Activated naive CD8-positive, alpha-beta T cell treated with anti-CD3 and anti-CD28 coated beads, Interleukin-2, amount 10 ng/mL, durations not matched to agents 7 days and 5 days (primary cell): ENCODE measurements at regions not wholly inside any gene's neighbourhood (a gene's known extent, or its start where the extent isn't known, plus 50 kb on each side); places are given as distances from the start of the nearest gene placed in this dataset.

Source experiments
- ATAC-seq: fragments of 150-1000 bp; cut with Tn5 transposase; one replicate; pipeline ENCODE4 v1.10.0; 2021; ENCODE audit warnings: low read depth, moderate library complexity
- POLR2A ChIA-PET: fragments of 350-600 bp; sonication (Branson Sonifier 250); formaldehyde crosslinking; loops from one replicate; lab custom pipeline; 2021; ENCODE audit warnings: antibody characterized with exemption; lab: Charles Lee
- DNase-seq: peaks from one replicate; pipeline ENCODE4 v3.0.0; 2021
- H3K27ac Mint-ChIP-seq: one replicate; pipeline ENCODE4 v1.8.0; 2022; ENCODE audit warnings: mild to moderate bottlenecking, mixed read lengths
- H3K27me3 Mint-ChIP-seq: one replicate; pipeline ENCODE4 v1.8.0; 2022; ENCODE audit warnings: mild to moderate bottlenecking, moderate library complexity, mixed read lengths
- H3K36me3 Mint-ChIP-seq: one replicate; pipeline ENCODE4 v1.8.0; 2021; ENCODE audit warnings: mild to moderate bottlenecking, mixed read lengths
- H3K4me1 Mint-ChIP-seq: one replicate; pipeline ENCODE4 v1.8.0; 2021; ENCODE audit warnings: mixed read lengths
- H3K4me3 Mint-ChIP-seq: one replicate; pipeline ENCODE4 v1.8.0; 2022; ENCODE audit warnings: mild to moderate bottlenecking, moderate library complexity, mixed read lengths
- H3K9me3 Mint-ChIP-seq: one replicate; pipeline ENCODE4 v1.8.0; 2021; ENCODE audit warnings: mixed read lengths

DNA sequence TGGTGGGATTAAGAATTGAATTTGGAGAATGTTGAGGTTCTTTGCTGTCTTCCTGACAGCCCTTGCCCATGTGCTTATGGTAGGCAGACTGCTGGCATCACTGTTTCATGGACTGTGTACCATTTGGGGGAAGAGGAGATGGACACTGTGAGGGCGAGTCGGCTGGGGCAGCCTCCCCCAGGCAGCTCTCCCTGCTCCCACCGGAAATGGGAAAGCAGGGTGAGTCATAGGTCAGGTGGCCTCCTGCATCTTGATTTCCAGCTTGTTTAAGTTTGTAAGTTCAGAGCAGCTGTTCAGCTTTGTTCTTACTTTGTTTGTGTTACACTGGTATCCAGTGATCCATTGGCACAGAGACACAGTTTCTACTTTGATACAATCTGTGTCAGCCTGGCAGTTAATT, 87.2 kb upstream of the CNIH3 start:
- ATAC-seq (no peak), DNase-seq (no peak)
- H3K27me3 Mint-ChIP-seq, result peaks cover 5% of the 10 kb centered on the region
- H3K4me1 Mint-ChIP-seq, result no peaks in the 10 kb centered on the region
- H3K27ac Mint-ChIP-seq, result no peak overlapping the region
- no peaks in the 10 kb centered on the region for H3K36me3 Mint-ChIP-seq
- H3K9me3 Mint-ChIP-seq, result no peaks in the 10 kb centered on the region
- no peak overlapping the region for H3K4me3 Mint-ChIP-seq
- POLR2A ChIA-PET, result no interaction called here

DNA sequence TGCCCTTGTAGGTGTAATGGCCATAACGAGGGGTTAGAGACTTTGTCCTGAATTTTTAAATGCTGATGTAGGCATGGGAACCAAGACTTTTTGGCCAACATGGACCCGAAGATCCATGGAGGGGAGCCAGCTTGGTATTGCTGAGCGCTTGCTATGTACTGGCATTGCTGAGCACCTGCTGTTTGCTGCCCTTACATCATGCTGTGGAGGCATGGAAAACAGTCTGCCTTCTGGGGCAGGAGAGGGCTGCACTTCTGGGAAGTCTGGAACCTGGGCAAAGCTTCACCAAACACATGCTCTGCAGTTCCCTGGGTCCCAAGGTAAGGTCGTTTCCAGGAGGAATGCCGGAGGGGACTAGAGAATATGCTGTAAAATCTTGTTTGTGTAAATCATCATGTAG, 86.3 kb upstream of the CNIH3 start:
- Mint-ChIP-seq H3K4me3 (no peak overlapping the region), H3K36me3 (no peaks in the 10 kb centered on the region), H3K9me3 (no peaks in the 10 kb centered on the region), H3K4me1 (no peaks in the 10 kb centered on the region), H3K27ac (no peak overlapping the region), H3K27me3 (peaks cover 5% of the 10 kb centered on the region)
- ATAC-seq (no peak), DNase-seq (no peak)
- POLR2A ChIA-PET, result no interaction called here

GRCh38 chr1:224533517-224533916, 82.6 kb upstream of the CNIH3 start:
- ATAC-seq, result no peak
- POLR2A ChIA-PET, result no interaction called here
- no peak for DNase-seq
- no peaks in the 10 kb centered on the region for H3K9me3 Mint-ChIP-seq
- no peaks in the 10 kb centered on the region for H3K4me1 Mint-ChIP-seq
- H3K27ac Mint-ChIP-seq, result no peak overlapping the region
- H3K36me3 Mint-ChIP-seq, result no peaks in the 10 kb centered on the region
- no peak overlapping the region for H3K4me3 Mint-ChIP-seq
- H3K27me3 Mint-ChIP-seq, result peaks cover 15% of the 10 kb centered on the region

DNA sequence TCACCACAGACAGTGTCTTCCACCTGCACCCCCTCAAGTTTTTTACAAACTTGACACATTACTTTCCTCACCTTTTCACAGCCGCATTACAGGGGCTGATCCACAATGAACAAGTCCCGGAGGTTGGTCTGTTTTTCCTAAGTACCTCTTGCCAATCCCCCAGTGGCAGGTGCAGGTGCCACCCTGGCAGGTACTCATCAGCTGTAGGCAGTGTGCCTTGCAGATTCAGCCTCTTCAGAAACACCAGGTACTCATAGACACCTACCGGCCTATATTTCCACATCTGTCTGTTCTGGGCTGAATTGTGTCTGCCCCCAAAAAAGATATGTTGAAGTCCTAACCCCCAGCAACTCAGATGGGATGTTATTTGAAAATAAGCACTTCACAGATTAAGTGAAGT, 81.4 kb upstream of the CNIH3 start:
- Mint-ChIP-seq H3K27ac (no peak overlapping the region), H3K36me3 (no peaks in the 10 kb centered on the region), H3K4me3 (no peak overlapping the region), H3K27me3 (peaks cover 26% of the 10 kb centered on the region), H3K4me1 (no peaks in the 10 kb centered on the region), H3K9me3 (no peaks in the 10 kb centered on the region)
- DNase-seq, result no peak
- no peak for ATAC-seq
- POLR2A ChIA-PET, result no interaction called here

DNA sequence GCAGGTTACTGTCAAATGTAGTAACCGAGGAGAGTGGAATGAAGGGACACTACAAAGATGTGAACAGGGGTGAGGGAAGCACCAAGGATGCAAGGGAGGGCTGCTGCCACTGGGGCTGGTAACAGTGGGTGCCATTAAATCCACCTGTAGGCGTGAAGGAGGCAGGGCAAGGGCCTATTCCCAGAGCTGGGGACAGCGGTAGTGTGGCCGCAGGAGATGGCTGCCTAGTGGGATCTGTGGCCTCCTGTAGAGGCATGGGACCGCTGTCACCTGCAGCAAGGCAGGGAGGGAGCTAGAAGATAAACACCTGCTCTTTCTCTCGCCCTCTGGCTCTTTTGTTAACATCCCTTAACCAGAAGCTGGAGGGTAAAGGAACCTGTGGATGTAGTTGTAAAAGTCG, 80.5 kb upstream of the CNIH3 start:
- H3K27me3 Mint-ChIP-seq, result peaks cover 34% of the 10 kb centered on the region
- no peaks in the 10 kb centered on the region for H3K36me3 Mint-ChIP-seq
- H3K27ac Mint-ChIP-seq, result no peak overlapping the region
- no peaks in the 10 kb centered on the region for H3K4me1 Mint-ChIP-seq
- DNase-seq (no peak), ATAC-seq (no peak)
- H3K4me3 Mint-ChIP-seq, result no peak overlapping the region
- no peaks in the 10 kb centered on the region for H3K9me3 Mint-ChIP-seq
- POLR2A ChIA-PET, result no interaction called here

DNA sequence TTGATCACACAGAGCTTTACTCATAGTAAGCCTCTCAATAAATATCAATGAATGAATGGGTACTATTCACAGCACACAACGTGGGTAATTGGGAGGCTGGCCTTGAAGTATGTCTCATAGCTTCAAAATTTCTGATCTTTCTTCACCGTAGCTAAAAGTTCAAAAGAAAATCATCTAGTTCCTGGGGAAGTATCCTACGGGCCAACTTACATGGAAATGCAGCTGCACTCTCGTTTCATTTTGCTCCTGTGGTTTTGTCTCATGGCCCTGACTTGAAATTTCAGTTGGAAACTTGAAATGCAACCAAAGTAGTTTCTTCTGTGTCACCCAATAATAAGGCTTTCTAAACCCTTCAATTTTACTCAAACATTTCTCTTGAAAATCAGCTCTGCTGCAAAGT, 76.1 kb upstream of the CNIH3 start:
- peaks cover 2% of the 10 kb centered on the region for H3K9me3 Mint-ChIP-seq
- no peaks in the 10 kb centered on the region for H3K36me3 Mint-ChIP-seq
- H3K4me1 Mint-ChIP-seq, result peaks cover 15% of the 10 kb centered on the region
- DNase-seq (no peak), ATAC-seq (no peak)
- no peak overlapping the region for H3K4me3 Mint-ChIP-seq
- POLR2A ChIA-PET, result no interaction called here
- peaks cover 29% of the 10 kb centered on the region for H3K27me3 Mint-ChIP-seq
- H3K27ac Mint-ChIP-seq, result no peak overlapping the region

GRCh38 chr1:224540535-224540934, 75.6 kb upstream of the CNIH3 start:
- Mint-ChIP-seq H3K9me3 (peaks cover 2% of the 10 kb centered on the region), H3K27ac (no peak overlapping the region), H3K36me3 (no peaks in the 10 kb centered on the region), H3K4me1 (peaks cover 15% of the 10 kb centered on the region), H3K27me3 (peaks cover 35% of the 10 kb centered on the region), H3K4me3 (no peak overlapping the region)
- POLR2A ChIA-PET, result no interaction called here
- ATAC-seq (no peak), DNase-seq (no peak)

- Mint-ChIP-seq H3K9me3 (peaks cover 2% of the 10 kb centered on the region), H3K4me3 (no peak overlapping the region), H3K27me3 (peaks cover 36% of the 10 kb centered on the region), H3K4me1 (peaks cover 15% of the 10 kb centered on the region), H3K27ac (no peak overlapping the region), H3K36me3 (no peaks in the 10 kb centered on the region)
- ATAC-seq (no peak), DNase-seq (no peak)
- POLR2A ChIA-PET, result interaction anchor here (0.6 kb wide), 1 partner anchor 32 kb away, joined by 4 read pairs; no protein-coding TSS in a partner anchor
These were observed 74.9 kb upstream of the CNIH3 start for GRCh38 chr1:224541072-224541790.

GRCh38 chr1:224541901-224542630, 74.1 kb upstream of the CNIH3 start:
- Mint-ChIP-seq H3K4me3 (no peak overlapping the region), H3K9me3 (peaks cover 2% of the 10 kb centered on the region), H3K36me3 (no peaks in the 10 kb centered on the region), H3K27me3 (peaks cover 34% of the 10 kb centered on the region), H3K27ac (no peak overlapping the region), H3K4me1 (peaks cover 15% of the 10 kb centered on the region)
- POLR2A ChIA-PET, result no interaction called here
- ATAC-seq (no peak), DNase-seq (no peak)

DNA sequence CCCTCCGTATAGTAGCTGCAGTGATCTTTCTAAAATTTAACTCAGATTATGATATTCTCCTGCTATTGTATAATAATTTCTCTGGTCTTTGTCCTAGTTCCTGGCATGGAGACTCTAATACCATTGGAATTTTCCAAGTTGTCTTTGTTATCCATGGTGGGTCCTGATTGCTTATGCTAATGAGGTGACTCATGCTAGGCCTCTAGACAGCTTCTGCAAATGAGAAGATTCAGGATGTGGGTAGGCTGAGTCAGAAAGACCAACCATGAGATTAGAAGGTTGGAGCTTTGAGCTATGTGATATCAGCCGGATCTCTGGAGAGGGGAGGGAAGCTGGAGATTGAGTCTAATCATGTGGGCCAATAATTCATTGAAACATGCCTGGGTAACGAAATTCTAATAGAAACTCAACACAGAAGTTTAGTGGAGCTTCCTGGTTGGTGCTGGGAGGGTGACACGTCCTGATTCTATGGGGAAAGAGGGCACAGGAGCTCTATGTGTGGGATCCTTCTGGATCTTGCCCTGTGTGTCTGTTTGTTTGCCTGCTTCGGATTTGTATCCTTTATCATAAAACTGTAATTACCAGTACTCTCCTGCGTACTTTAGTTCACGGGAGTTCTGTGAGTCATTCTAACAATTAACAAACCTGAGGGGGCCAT, 73.2 kb upstream of the CNIH3 start:
- POLR2A ChIA-PET, result no interaction called here
- peaks cover 15% of the 10 kb centered on the region for H3K4me1 Mint-ChIP-seq
- H3K27ac Mint-ChIP-seq, result no peak overlapping the region
- DNase-seq, result no peak
- ATAC-seq, result peak; percentile 100
- H3K9me3 Mint-ChIP-seq, result peaks cover 2% of the 10 kb centered on the region
- H3K36me3 Mint-ChIP-seq, result no peaks in the 10 kb centered on the region
- no peak overlapping the region for H3K4me3 Mint-ChIP-seq
- peaks cover 28% of the 10 kb centered on the region for H3K27me3 Mint-ChIP-seq

- POLR2A ChIA-PET, result no interaction called here
- Mint-ChIP-seq H3K9me3 (peaks cover 2% of the 10 kb centered on the region), H3K4me1 (peaks cover 15% of the 10 kb centered on the region), H3K4me3 (no peak overlapping the region), H3K36me3 (no peaks in the 10 kb centered on the region), H3K27ac (no peak overlapping the region), H3K27me3 (peaks cover 27% of the 10 kb centered on the region)
- ATAC-seq, result no peak
- no peak for DNase-seq
These were observed 72.7 kb upstream of the CNIH3 start for GRCh38 chr1:224543453-224543852.

GRCh38 chr1:224544346-224545110, 71.6 kb upstream of the CNIH3 start:
- Mint-ChIP-seq H3K27ac (no peak overlapping the region), H3K4me1 (peaks cover 15% of the 10 kb centered on the region), H3K4me3 (no peak overlapping the region), H3K27me3 (peaks cover 18% of the 10 kb centered on the region), H3K36me3 (no peaks in the 10 kb centered on the region), H3K9me3 (peaks cover 2% of the 10 kb centered on the region)
- DNase-seq, result no peak
- POLR2A ChIA-PET, result no interaction called here
- no peak for ATAC-seq

GRCh38 chr1:224545571-224545970, 70.5 kb upstream of the CNIH3 start:
- peaks cover 15% of the 10 kb centered on the region for H3K4me1 Mint-ChIP-seq

More at GRCh38 chr1:224545571-224545970, 70.5 kb upstream of the CNIH3 start:
- Mint-ChIP-seq H3K9me3 (peaks cover 2% of the 10 kb centered on the region), H3K27ac (no peak overlapping the region), H3K4me3 (no peak overlapping the region), H3K27me3 (peaks cover 8% of the 10 kb centered on the region), H3K36me3 (no peaks in the 10 kb centered on the region)
- DNase-seq (no peak), ATAC-seq (no peak)
- POLR2A ChIA-PET, result no interaction called here
